ENCODE measurements at regions not wholly inside any gene's neighbourhood (a gene's known extent, or its start where the extent isn't known, plus 50 kb on each side); places are given as distances from the start of the nearest gene placed in this dataset.

- H3K4me3 ChIP-seq (ENCODE audit: low read length): no peak overlapping the region
- DNase-seq (ENCODE audit: low read depth): no peak
- TF ChIP-seq CTCF (conservative IDR thresholded peaks at IDR 0.05; ENCODE audit: low read depth, low read length): no peak
These were observed 766.4 kb upstream of the CITED2 start for GRCh38 chr6:140140891-140141290.

GRCh38 chr6:140138311-140139010 lies 764.0 kb upstream of the CITED2 start:
- no peak for DNase-seq (ENCODE audit: low read depth)
- TF ChIP-seq CTCF (conservative IDR thresholded peaks at IDR 0.05; ENCODE audit: low read depth, low read length): no peak
- H3K4me3 ChIP-seq (ENCODE audit: low read length): no peak overlapping the region

- no peak overlapping the region for H3K4me3 ChIP-seq (ENCODE audit: low read length)
- DNase-seq (ENCODE audit: low read depth): no peak
- TF ChIP-seq CTCF (conservative IDR thresholded peaks at IDR 0.05; ENCODE audit: low read depth, low read length): no peak
These were observed 759.8 kb upstream of the CITED2 start for GRCh38 chr6:140134224-140134623.

- no peak for DNase-seq (ENCODE audit: low read depth)
- no peak for TF ChIP-seq CTCF (conservative IDR thresholded peaks at IDR 0.05; ENCODE audit: low read depth, low read length)
These were observed 755.6 kb upstream of the CITED2 start for GRCh38 chr6:140130074-140130473.

GRCh38 chr6:140124498-140124897 lies 750.0 kb upstream of the CITED2 start:
- DNase-seq (ENCODE audit: low read depth): no peak
- no peak overlapping the region for H3K4me3 ChIP-seq (ENCODE audit: low read length)
- TF ChIP-seq CTCF (conservative IDR thresholded peaks at IDR 0.05; ENCODE audit: low read depth, low read length): no peak

More at GRCh38 chr6:140130074-140130473, 755.6 kb upstream of the CITED2 start:
- no peak overlapping the region for H3K4me3 ChIP-seq (ENCODE audit: low read length)

- H3K4me3 ChIP-seq (ENCODE audit: low read length): no peak overlapping the region
- no peak for TF ChIP-seq CTCF (conservative IDR thresholded peaks at IDR 0.05; ENCODE audit: low read depth, low read length)
- DNase-seq (ENCODE audit: low read depth): no peak
These were observed 733.7 kb upstream of the CITED2 start for GRCh38 chr6:140108167-140108566.

- no peak for DNase-seq (ENCODE audit: low read depth)
- TF ChIP-seq CTCF (conservative IDR thresholded peaks at IDR 0.05; ENCODE audit: low read depth, low read length): no peak
- H3K4me3 ChIP-seq (ENCODE audit: low read length): no peak overlapping the region
These were observed 732.8 kb upstream of the CITED2 start for GRCh38 chr6:140107216-140107615.
